BLaER1 (cell line): ENCODE measurements at regions not wholly inside any gene's neighbourhood (a gene's known extent, or its start where the extent isn't known, plus 50 kb on each side); places are given as distances from the start of the nearest gene placed in this dataset.

ENCODE experiments used
- H3K27ac ChIP-seq: shearing (Covaris generic); formaldehyde crosslinking; 2 replicates; pipeline ENCODE4 v1.8.1; 2022
- H3K27me3 ChIP-seq: shearing (Covaris generic); formaldehyde crosslinking; 2 replicates; pipeline ENCODE4 v1.8.1; 2022
- H3K36me3 ChIP-seq: shearing (Covaris generic); formaldehyde crosslinking; 2 replicates; pipeline ENCODE4 v1.8.1; 2022
- H3K4me1 ChIP-seq: shearing (Covaris generic); formaldehyde crosslinking; 2 replicates; pipeline ENCODE4 v1.8.1; 2022
- H3K4me2 ChIP-seq: shearing (Covaris generic); formaldehyde crosslinking; 2 replicates; pipeline ENCODE4 v1.8.1; 2022
- H3K4me3 ChIP-seq: shearing (Covaris generic); formaldehyde crosslinking; 2 replicates; pipeline ENCODE4 v1.8.1; 2022
- H3K9ac ChIP-seq: shearing (Covaris generic); formaldehyde crosslinking; 2 replicates; pipeline ENCODE4 v1.8.1; 2022
- H3K9me3 ChIP-seq: shearing (Covaris generic); formaldehyde crosslinking; 2 replicates; pipeline ENCODE4 v1.8.1; 2022
- H4K20me1 ChIP-seq: shearing (Covaris generic); formaldehyde crosslinking; 2 replicates; pipeline ENCODE4 v1.8.1; 2022
- Cebpa-rat ChIP-seq: shearing (Covaris generic); IDR thresholded peaks from 2 replicates; pipeline ENCODE4 v1.8.1; 2022

DNA sequence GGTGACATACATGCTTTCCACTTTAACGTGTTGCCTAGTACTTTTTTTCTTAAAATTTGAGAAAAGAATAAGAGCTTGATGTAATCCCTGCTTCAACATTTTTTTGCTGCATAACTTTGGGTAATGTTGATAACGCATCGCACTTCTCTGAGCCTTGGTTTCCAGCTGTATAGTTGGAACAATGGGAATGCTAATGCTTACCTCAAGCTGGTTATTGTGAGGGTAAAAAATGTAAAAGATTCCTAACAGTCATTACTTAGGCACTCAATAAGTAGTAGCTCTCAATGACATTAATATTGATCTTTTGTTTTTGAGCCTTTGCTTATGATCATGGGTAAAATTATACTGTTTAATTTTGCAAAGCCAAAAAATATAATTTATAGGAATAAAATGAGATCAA, 683.3 kb upstream of the CXADR start:
- Histone ChIP-seq H3K27ac (no peak overlapping the region), H3K9ac (no peak overlapping the region), H3K4me1 (no peaks in the 10 kb centered on the region), H3K9me3 (no peaks in the 10 kb centered on the region), H3K27me3 (no peaks in the 10 kb centered on the region), H3K4me3 (no peak overlapping the region), H4K20me1 (no peaks in the 10 kb centered on the region), H3K4me2 (no peak overlapping the region), H3K36me3 (no peaks in the 10 kb centered on the region)
- no peak for TF ChIP-seq Cebpa-rat

GRCh38 chr21:16832791-16833190, 680.1 kb upstream of the CXADR start:
- no peaks in the 10 kb centered on the region for H3K9me3 ChIP-seq
- H3K4me2 ChIP-seq, result no peak overlapping the region
- no peaks in the 10 kb centered on the region for H3K36me3 ChIP-seq
- no peak for TF ChIP-seq Cebpa-rat
- no peak overlapping the region for H3K27ac ChIP-seq
- no peaks in the 10 kb centered on the region for H3K4me1 ChIP-seq
- no peak overlapping the region for H3K4me3 ChIP-seq
- H3K9ac ChIP-seq, result no peak overlapping the region
- H4K20me1 ChIP-seq, result no peaks in the 10 kb centered on the region
- no peaks in the 10 kb centered on the region for H3K27me3 ChIP-seq

GRCh38 chr21:16834791-16835190, 678.1 kb upstream of the CXADR start:
- no peaks in the 10 kb centered on the region for H3K9me3 ChIP-seq
- no peaks in the 10 kb centered on the region for H4K20me1 ChIP-seq
- H3K4me3 ChIP-seq, result no peak overlapping the region
- H3K27ac ChIP-seq, result no peak overlapping the region
- no peaks in the 10 kb centered on the region for H3K36me3 ChIP-seq
- no peaks in the 10 kb centered on the region for H3K27me3 ChIP-seq
- no peak for TF ChIP-seq Cebpa-rat
- H3K4me1 ChIP-seq, result no peaks in the 10 kb centered on the region
- no peak overlapping the region for H3K4me2 ChIP-seq
- H3K9ac ChIP-seq, result no peak overlapping the region

- H3K27me3 ChIP-seq, result no peaks in the 10 kb centered on the region
- no peak overlapping the region for H3K9ac ChIP-seq
- no peaks in the 10 kb centered on the region for H3K9me3 ChIP-seq
- TF ChIP-seq Cebpa-rat, result no peak
- no peak overlapping the region for H3K4me3 ChIP-seq
- no peaks in the 10 kb centered on the region for H3K36me3 ChIP-seq
- H3K4me1 ChIP-seq, result no peaks in the 10 kb centered on the region
- H3K27ac ChIP-seq, result no peak overlapping the region
- no peaks in the 10 kb centered on the region for H4K20me1 ChIP-seq
- H3K4me2 ChIP-seq, result no peak overlapping the region
These were observed 675.5 kb upstream of the CXADR start for GRCh38 chr21:16837321-16837720.

DNA sequence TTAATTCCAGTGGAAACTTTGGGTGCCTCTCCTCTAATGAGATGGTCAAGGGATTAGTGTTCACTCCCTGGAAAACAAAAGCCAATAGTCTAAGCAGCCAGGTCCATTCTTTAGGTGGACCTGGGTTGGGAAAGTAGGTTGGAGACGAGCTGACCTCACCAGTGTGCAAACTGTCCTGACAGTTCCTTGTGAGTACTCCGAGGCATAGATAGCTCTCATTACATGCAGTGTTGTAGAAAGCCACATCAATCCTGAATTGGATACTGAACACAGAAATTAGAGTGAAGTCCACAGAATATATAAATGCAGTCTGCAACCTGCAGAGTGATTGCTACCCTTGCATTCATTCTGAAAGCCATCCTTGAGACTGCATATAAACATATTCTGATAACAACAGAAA, 675.1 kb upstream of the CXADR start:
- H3K9ac ChIP-seq, result no peak overlapping the region
- H3K9me3 ChIP-seq, result no peaks in the 10 kb centered on the region
- H3K4me3 ChIP-seq, result no peak overlapping the region
- H3K36me3 ChIP-seq, result no peaks in the 10 kb centered on the region
- no peak for TF ChIP-seq Cebpa-rat
- H3K4me1 ChIP-seq, result no peaks in the 10 kb centered on the region
- H3K4me2 ChIP-seq, result no peak overlapping the region
- H3K27ac ChIP-seq, result no peak overlapping the region
- H3K27me3 ChIP-seq, result no peaks in the 10 kb centered on the region
- no peaks in the 10 kb centered on the region for H4K20me1 ChIP-seq

DNA sequence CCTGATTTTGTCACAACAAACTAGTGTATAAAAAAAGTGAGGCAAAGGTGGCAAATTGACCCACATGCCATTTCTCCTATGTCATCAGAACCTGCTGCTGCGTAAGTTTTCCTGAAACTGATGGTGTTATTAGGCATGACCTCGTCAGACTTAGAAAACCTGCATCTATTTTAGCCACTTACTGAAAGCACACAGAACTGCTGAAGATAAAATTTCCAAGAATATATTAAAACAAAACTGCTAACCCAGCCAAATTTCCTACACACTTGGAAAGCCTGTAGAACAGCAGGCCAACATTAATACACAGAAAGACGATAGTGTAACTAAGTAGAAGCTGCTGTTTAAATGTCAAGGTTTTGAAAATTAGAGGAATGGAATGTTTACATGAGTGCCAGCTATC, 674.5 kb upstream of the CXADR start:
- no peaks in the 10 kb centered on the region for H3K9me3 ChIP-seq
- TF ChIP-seq Cebpa-rat, result no peak
- no peak overlapping the region for H3K4me2 ChIP-seq
- H3K4me3 ChIP-seq, result no peak overlapping the region
- H4K20me1 ChIP-seq, result no peaks in the 10 kb centered on the region
- H3K27ac ChIP-seq, result no peak overlapping the region
- H3K27me3 ChIP-seq, result no peaks in the 10 kb centered on the region
- H3K4me1 ChIP-seq, result no peaks in the 10 kb centered on the region
- no peaks in the 10 kb centered on the region for H3K36me3 ChIP-seq
- no peak overlapping the region for H3K9ac ChIP-seq

- H3K9ac ChIP-seq, result no peak overlapping the region
- no peak overlapping the region for H3K27ac ChIP-seq
- no peaks in the 10 kb centered on the region for H4K20me1 ChIP-seq
- H3K27me3 ChIP-seq, result no peaks in the 10 kb centered on the region
- H3K9me3 ChIP-seq, result no peaks in the 10 kb centered on the region
- H3K4me1 ChIP-seq, result no peaks in the 10 kb centered on the region
- TF ChIP-seq Cebpa-rat, result no peak
- no peak overlapping the region for H3K4me3 ChIP-seq
- no peaks in the 10 kb centered on the region for H3K36me3 ChIP-seq
- H3K4me2 ChIP-seq, result no peak overlapping the region
These were observed 672.3 kb upstream of the CXADR start for GRCh38 chr21:16840538-16840937.

GRCh38 chr21:16841975-16842695, 670.7 kb upstream of the CXADR start:
- H3K4me2 ChIP-seq, result no peak overlapping the region
- H4K20me1 ChIP-seq, result no peaks in the 10 kb centered on the region
- no peaks in the 10 kb centered on the region for H3K36me3 ChIP-seq
- no peaks in the 10 kb centered on the region for H3K27me3 ChIP-seq
- H3K9ac ChIP-seq, result no peak overlapping the region
- no peak overlapping the region for H3K4me3 ChIP-seq
- TF ChIP-seq Cebpa-rat, result no peak
- H3K27ac ChIP-seq, result no peak overlapping the region
- H3K9me3 ChIP-seq, result no peaks in the 10 kb centered on the region
- 0 out of 2 replicates have a peak, but pooled peaks cover under 1% of the 10 kb centered on the region for H3K4me1 ChIP-seq

DNA sequence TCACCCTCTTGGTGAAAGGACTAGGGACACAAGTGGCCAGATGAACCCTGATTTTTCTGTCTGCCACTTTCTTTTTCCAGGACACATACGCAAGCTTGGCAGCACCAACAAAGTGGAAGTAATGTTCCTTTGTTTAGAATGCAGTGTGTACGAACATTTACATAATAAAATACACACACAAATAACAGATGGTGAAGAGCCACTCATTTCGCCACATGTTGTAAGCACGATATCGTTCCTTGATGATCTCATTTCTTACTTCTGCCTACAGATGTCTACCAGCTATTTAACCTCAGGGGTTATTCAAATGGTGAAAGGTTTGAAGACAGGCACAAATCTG, 670.2 kb upstream of the CXADR start:
- no peaks in the 10 kb centered on the region for H3K9me3 ChIP-seq
- no peaks in the 10 kb centered on the region for H3K36me3 ChIP-seq
- H3K27ac ChIP-seq, result no peak overlapping the region
- no peaks in the 10 kb centered on the region for H3K27me3 ChIP-seq
- TF ChIP-seq Cebpa-rat, result no peak
- H3K4me2 ChIP-seq, result no peak overlapping the region
- no peaks in the 10 kb centered on the region for H4K20me1 ChIP-seq
- H3K9ac ChIP-seq, result no peak overlapping the region
- no peak overlapping the region for H3K4me3 ChIP-seq
- H3K4me1 ChIP-seq, result peaks cover 6% of the 10 kb centered on the region

DNA sequence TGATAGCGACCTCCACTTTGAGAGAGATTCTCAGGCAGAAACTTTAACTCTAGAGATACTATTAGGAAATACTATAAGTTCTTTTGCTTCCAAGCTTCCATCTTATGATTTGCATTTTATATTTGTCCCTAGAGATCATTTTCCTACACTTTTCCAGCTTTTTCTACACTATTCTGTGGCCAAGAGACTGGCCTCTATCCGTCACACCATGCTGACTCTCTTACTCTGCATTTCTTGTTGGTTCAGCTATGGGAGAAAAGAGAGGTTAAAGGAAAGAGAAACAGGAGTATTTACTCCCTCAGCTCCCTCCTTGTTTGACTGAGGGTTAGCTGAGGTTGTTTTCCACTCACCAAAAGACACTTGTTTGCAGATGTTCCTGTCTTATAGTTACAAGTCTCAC, 665.6 kb upstream of the CXADR start:
- no peak overlapping the region for H3K9ac ChIP-seq
- H3K27me3 ChIP-seq, result no peaks in the 10 kb centered on the region
- no peaks in the 10 kb centered on the region for H3K36me3 ChIP-seq
- H3K4me2 ChIP-seq, result peak overlapping the region; percentile 47
- H4K20me1 ChIP-seq, result no peaks in the 10 kb centered on the region
- H3K27ac ChIP-seq, result no peak overlapping the region
- H3K4me3 ChIP-seq, result no peak overlapping the region
- no peaks in the 10 kb centered on the region for H3K9me3 ChIP-seq
- peaks cover 12% of the 10 kb centered on the region for H3K4me1 ChIP-seq
- no peak for TF ChIP-seq Cebpa-rat

GRCh38 chr21:16851054-16851453, 661.8 kb upstream of the CXADR start:
- Histone ChIP-seq H3K27ac (no peak overlapping the region), H3K4me1 (peaks cover 12% of the 10 kb centered on the region), H3K36me3 (no peaks in the 10 kb centered on the region), H3K4me3 (no peak overlapping the region), H3K4me2 (no peak overlapping the region), H4K20me1 (no peaks in the 10 kb centered on the region), H3K27me3 (no peaks in the 10 kb centered on the region), H3K9ac (no peak overlapping the region), H3K9me3 (no peaks in the 10 kb centered on the region)
- TF ChIP-seq Cebpa-rat, result no peak
